NCI-H69 (cell line): ENCODE measurements at regions not wholly inside any gene's neighbourhood (a gene's known extent, or its start where the extent isn't known, plus 50 kb on each side); places are given as distances from the start of the nearest gene placed in this dataset.
"Not testable (repeated sequence)": the region's sequence is repeated elsewhere in the genome, so short reads cannot be mapped to it uniquely, and the experiment has no call there.

Experiments
- DNase-seq: peaks from one replicate; lab custom pipeline; 2025; lab: John Stamatoyannopoulos, UW

GRCh38 chr4:10278071-10278470, 161.5 kb upstream of the WDR1 start:
- no peak for DNase-seq

GRCh38 chr4:10276152-10276551, 159.6 kb upstream of the WDR1 start:
- no peak for DNase-seq

GRCh38 chr4:10275696-10276095, 159.1 kb upstream of the WDR1 start:
- DNase-seq, result no peak

- DNase-seq, result no peak
Measured at GRCh38 chr4:10273030-10273429, 156.4 kb upstream of the WDR1 start.

- DNase-seq, result no peak
Measured at GRCh38 chr4:10272511-10272910, 155.9 kb upstream of the WDR1 start.

GRCh38 chr4:10267066-10267465, 150.5 kb upstream of the WDR1 start:
- peak; percentile 8 for DNase-seq

GRCh38 chr4:10260777-10261176, 144.2 kb upstream of the WDR1 start:
- DNase-seq, result no peak

- DNase-seq, result no peak
Measured at GRCh38 chr4:10259976-10260375, 143.4 kb upstream of the WDR1 start.

- DNase-seq, result no peak
Measured at GRCh38 chr4:10256203-10256602, 139.6 kb upstream of the WDR1 start.

- DNase-seq, result no peak
Measured at GRCh38 chr4:10253765-10254164, 137.2 kb upstream of the WDR1 start.

- no peak for DNase-seq
Measured at GRCh38 chr4:10245751-10246150, 129.2 kb upstream of the WDR1 start.

GRCh38 chr4:10243856-10244255, 127.3 kb upstream of the WDR1 start:
- no peak for DNase-seq

GRCh38 chr4:10240691-10241090, 124.1 kb upstream of the WDR1 start:
- no peak for DNase-seq

- DNase-seq, result no peak
Measured at GRCh38 chr4:10239982-10240654, 123.5 kb upstream of the WDR1 start.

- DNase-seq, result no peak
Measured at GRCh38 chr4:10237131-10237530, 120.5 kb upstream of the WDR1 start.

- no peak for DNase-seq
Measured at GRCh38 chr4:10232114-10232513, 115.5 kb upstream of the WDR1 start.

GRCh38 chr4:10226756-10227155, 110.2 kb upstream of the WDR1 start:
- DNase-seq, result no peak

- DNase-seq, result no peak
Measured at GRCh38 chr4:10225096-10225495, 108.5 kb upstream of the WDR1 start.

GRCh38 chr4:10223782-10224181, 107.2 kb upstream of the WDR1 start:
- DNase-seq, result no peak

GRCh38 chr4:10213481-10213880, 96.9 kb upstream of the WDR1 start:
- DNase-seq, result not testable (repeated sequence)

GRCh38 chr4:10212901-10213300, 96.3 kb upstream of the WDR1 start:
- no peak for DNase-seq

- DNase-seq, result no peak
Measured at GRCh38 chr4:10212400-10212799, 95.8 kb upstream of the WDR1 start.

- no peak for DNase-seq
Measured at GRCh38 chr4:10207116-10207515, 90.5 kb upstream of the WDR1 start.

GRCh38 chr4:10205223-10205622, 88.6 kb upstream of the WDR1 start:
- DNase-seq, result no peak
